Mesodermal cell (in vitro differentiated cells): ENCODE measurements at regions not wholly inside any gene's neighbourhood (a gene's known extent, or its start where the extent isn't known, plus 50 kb on each side); places are given as distances from the start of the nearest gene placed in this dataset.
A peak's percentile ranks its signal among the peaks of the same experiment; 100 is the strongest.

Experiments
- H3K27ac ChIP-seq: 2 replicates; pipeline ENCODE4 v1.7.0; 2013; ENCODE audit warnings: mild to moderate bottlenecking, low read depth, low read length, moderate library complexity; ENCODE audit not compliant: severe bottlenecking
- H3K36me3 ChIP-seq: 2 replicates; pipeline ENCODE4 v1.7.1; 2013; ENCODE audit warnings: mild to moderate bottlenecking, low read length, moderate library complexity; ENCODE audit not compliant: control insufficient read depth, insufficient read depth
- H3K4me1 ChIP-seq: one replicate; pipeline ENCODE4 v1.7.1; 2013; ENCODE audit warnings: mild to moderate bottlenecking, low read length; ENCODE audit not compliant: insufficient read depth, control insufficient read depth, poor library complexity, severe bottlenecking
- H3K4me3 ChIP-seq: 2 replicates; pipeline ENCODE4 v1.7.0; 2013; ENCODE audit warnings: low read length, control low read depth, mild to moderate bottlenecking; ENCODE audit not compliant: insufficient read depth, poor library complexity, severe bottlenecking; ENCODE audit errors: extremely low read depth
- H3K9me3 ChIP-seq: 2 replicates; pipeline ENCODE4 v1.7.1; 2013; ENCODE audit warnings: mild to moderate bottlenecking, low read length, moderate library complexity; ENCODE audit not compliant: control insufficient read depth
- WGBS, 2 experiments: methylation state at CpG; one replicate each; pipeline ENCODE4 v1.1.5; 2013; ENCODE audit warnings: missing lambda C conversion rate in 2 of 2; ENCODE audit not compliant: insufficient coverage in 2 of 2; 5-methylcytosine and 5-hydroxymethylcytosine counted together

GRCh38 chr4:23353200-23353599, 536.6 kb downstream of the PPARGC1A start:
- Histone ChIP-seq H3K27ac (no peak overlapping the region), H3K4me1 (no peaks in the 10 kb centered on the region), H3K4me3 (no peak overlapping the region), H3K36me3 (no peaks in the 10 kb centered on the region), H3K9me3 (no peaks in the 10 kb centered on the region)
- WGBS, 2 experiments, result no CpG with 5 or more reads among the region's 1 CpG

GRCh38 chr4:23348789-23349498, 540.9 kb downstream of the PPARGC1A start:
- 87 to 93% methylated on average over 2 of the region's 2 CpGs for WGBS, 2 experiments
- Histone ChIP-seq H3K4me1 (no peaks in the 10 kb centered on the region), H3K27ac (no peak overlapping the region), H3K9me3 (no peaks in the 10 kb centered on the region), H3K36me3 (no peaks in the 10 kb centered on the region), H3K4me3 (no peak overlapping the region)

- WGBS, 2 experiments, result 48 to 71% methylated on average over 1 to 2 of the region's 2 CpGs
- Histone ChIP-seq H3K27ac (no peak overlapping the region), H3K4me3 (no peak overlapping the region), H3K9me3 (no peaks in the 10 kb centered on the region), H3K4me1 (no peaks in the 10 kb centered on the region), H3K36me3 (no peaks in the 10 kb centered on the region)
Measured at GRCh38 chr4:23337292-23337691, 552.6 kb downstream of the PPARGC1A start.

GRCh38 chr4:23333946-23334878, 555.6 kb downstream of the PPARGC1A start:
- no peaks in the 10 kb centered on the region for H3K4me1 ChIP-seq
- no peaks in the 10 kb centered on the region for H3K36me3 ChIP-seq
- 71% methylated on average over 2 of the region's 5 CpGs for WGBS, 2 experiments
- no peaks in the 10 kb centered on the region for H3K9me3 ChIP-seq
- no peak overlapping the region for H3K27ac ChIP-seq
- no peak overlapping the region for H3K4me3 ChIP-seq

- 100% methylated on average over 1 of the region's 5 CpGs; no CpG with 5 or more reads in 1 of the 2 experiments for WGBS, 2 experiments
- Histone ChIP-seq H3K9me3 (no peaks in the 10 kb centered on the region), H3K36me3 (no peaks in the 10 kb centered on the region), H3K27ac (no peak overlapping the region), H3K4me3 (no peak overlapping the region), H3K4me1 (no peaks in the 10 kb centered on the region)
Measured at GRCh38 chr4:23333556-23333945, 556.3 kb downstream of the PPARGC1A start.

GRCh38 chr4:23332313-23332712, 557.5 kb downstream of the PPARGC1A start:
- Histone ChIP-seq H3K9me3 (no peaks in the 10 kb centered on the region), H3K27ac (no peak overlapping the region), H3K4me1 (no peaks in the 10 kb centered on the region), H3K4me3 (no peak overlapping the region), H3K36me3 (no peaks in the 10 kb centered on the region)
- WGBS, 2 experiments, result 82 to 86% methylated on average over 1 of the region's 2 CpGs

GRCh38 chr4:23327120-23327519, 562.7 kb downstream of the PPARGC1A start:
- H3K4me3 ChIP-seq, result no peak overlapping the region
- H3K9me3 ChIP-seq, result no peaks in the 10 kb centered on the region
- H3K36me3 ChIP-seq, result no peaks in the 10 kb centered on the region
- H3K4me1 ChIP-seq, result peaks cover 10% of the 10 kb centered on the region
- no peak overlapping the region for H3K27ac ChIP-seq
- no CpG with 5 or more reads among the region's 1 CpG for WGBS, 2 experiments

- 56% methylated on average over 2 of the region's 3 CpGs for WGBS, 2 experiments
- no peaks in the 10 kb centered on the region for H3K36me3 ChIP-seq
- H3K9me3 ChIP-seq, result no peaks in the 10 kb centered on the region
- H3K4me1 ChIP-seq, result peaks cover 14% of the 10 kb centered on the region
- no peak overlapping the region for H3K4me3 ChIP-seq
- peak overlapping the region; percentile 80 for H3K27ac ChIP-seq
Measured at GRCh38 chr4:23324021-23324690, 565.7 kb downstream of the PPARGC1A start.

GRCh38 chr4:23323436-23323835, 566.4 kb downstream of the PPARGC1A start:
- no peaks in the 10 kb centered on the region for H3K9me3 ChIP-seq
- no CpG with 5 or more reads among the region's 1 CpG for WGBS, 2 experiments
- no peaks in the 10 kb centered on the region for H3K36me3 ChIP-seq
- H3K4me1 ChIP-seq, result peaks cover 14% of the 10 kb centered on the region
- no peak overlapping the region for H3K4me3 ChIP-seq
- no peak overlapping the region for H3K27ac ChIP-seq

- H3K9me3 ChIP-seq, result no peaks in the 10 kb centered on the region
- no peak overlapping the region for H3K27ac ChIP-seq
- peaks cover 14% of the 10 kb centered on the region for H3K4me1 ChIP-seq
- H3K4me3 ChIP-seq, result no peak overlapping the region
- H3K36me3 ChIP-seq, result no peaks in the 10 kb centered on the region
Measured at GRCh38 chr4:23322732-23323131, 567.1 kb downstream of the PPARGC1A start.
